ENCODE measurements at regions not wholly inside any gene's neighbourhood (a gene's known extent, or its start where the extent isn't known, plus 50 kb on each side); places are given as distances from the start of the nearest gene placed in this dataset.

DNA sequence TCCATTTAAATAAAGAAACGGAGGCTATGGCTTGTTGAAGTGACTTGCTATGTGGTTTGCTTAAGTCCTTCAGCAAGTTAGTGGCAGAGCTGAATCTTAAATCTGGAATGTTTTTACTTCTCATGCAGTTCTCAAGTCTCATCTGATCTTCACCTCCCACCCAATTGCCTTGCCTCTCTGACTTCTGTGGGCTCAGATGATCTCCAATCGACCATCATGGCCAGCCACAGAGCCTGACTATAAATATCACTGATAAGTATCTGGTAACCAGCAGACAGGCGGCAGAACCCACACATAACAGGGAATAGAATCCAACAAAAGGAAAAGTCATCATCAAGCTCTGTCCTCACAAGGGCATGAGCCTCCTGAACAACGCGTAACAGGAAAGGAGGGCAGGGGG, 149.9 kb downstream of the FAM114A2 start:
- TF ChIP-seq, protein P1, sequence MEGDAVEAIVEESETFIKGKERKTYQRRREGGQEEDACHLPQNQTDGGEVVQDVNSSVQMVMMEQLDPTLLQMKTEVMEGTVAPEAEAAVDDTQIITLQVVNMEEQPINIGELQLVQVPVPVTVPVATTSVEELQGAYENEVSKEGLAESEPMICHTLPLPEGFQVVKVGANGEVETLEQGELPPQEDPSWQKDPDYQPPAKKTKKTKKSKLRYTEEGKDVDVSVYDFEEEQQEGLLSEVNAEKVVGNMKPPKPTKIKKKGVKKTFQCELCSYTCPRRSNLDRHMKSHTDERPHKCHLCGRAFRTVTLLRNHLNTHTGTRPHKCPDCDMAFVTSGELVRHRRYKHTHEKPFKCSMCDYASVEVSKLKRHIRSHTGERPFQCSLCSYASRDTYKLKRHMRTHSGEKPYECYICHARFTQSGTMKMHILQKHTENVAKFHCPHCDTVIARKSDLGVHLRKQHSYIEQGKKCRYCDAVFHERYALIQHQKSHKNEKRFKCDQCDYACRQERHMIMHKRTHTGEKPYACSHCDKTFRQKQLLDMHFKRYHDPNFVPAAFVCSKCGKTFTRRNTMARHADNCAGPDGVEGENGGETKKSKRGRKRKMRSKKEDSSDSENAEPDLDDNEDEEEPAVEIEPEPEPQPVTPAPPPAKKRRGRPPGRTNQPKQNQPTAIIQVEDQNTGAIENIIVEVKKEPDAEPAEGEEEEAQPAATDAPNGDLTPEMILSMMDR (IDR thresholded peaks at IDR 0.05) = no peak
- TF ChIP-seq EP300 (IDR thresholded peaks at IDR 0.05) = no peak
- no peak for TF ChIP-seq POLR2A (IDR thresholded peaks at IDR 0.05)
